T-helper 2 cell treated with Interferon-gamma antibody and Interleukin-4, amounts not matched to agents 100 ng/mL and 5 ng/mL, for 36 hours (primary cell): ENCODE measurements at regions not wholly inside any gene's neighbourhood (a gene's known extent, or its start where the extent isn't known, plus 50 kb on each side); places are given as distances from the start of the nearest gene placed in this dataset.

Experiments
- intact Hi-C: fragments of 100-400 bp; cut with micrococcal nuclease; formaldehyde crosslinking; loops from one replicate; pipeline ENCODE4 v1.15.1; 2023

DNA sequence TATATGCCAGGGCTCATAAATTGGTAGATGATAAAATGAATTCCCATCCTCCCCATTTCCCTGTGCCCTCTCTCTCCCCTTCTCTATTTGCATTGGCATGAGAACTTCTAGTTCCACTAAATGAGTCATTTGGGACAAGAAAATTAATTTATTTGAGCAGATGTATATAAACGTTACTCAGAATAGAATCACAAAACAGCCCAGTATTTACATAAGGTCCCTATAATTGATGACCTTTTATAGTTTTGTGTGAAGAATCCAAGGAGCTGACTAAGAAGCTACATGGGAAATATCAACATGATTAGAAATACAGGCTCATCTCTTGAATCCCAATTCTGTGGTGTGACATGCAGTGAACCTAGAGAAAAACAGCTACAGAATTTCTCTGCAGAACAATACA lies 617.7 kb upstream of the NR2F2 start:
- intact Hi-C loops, result no loop called here

DNA sequence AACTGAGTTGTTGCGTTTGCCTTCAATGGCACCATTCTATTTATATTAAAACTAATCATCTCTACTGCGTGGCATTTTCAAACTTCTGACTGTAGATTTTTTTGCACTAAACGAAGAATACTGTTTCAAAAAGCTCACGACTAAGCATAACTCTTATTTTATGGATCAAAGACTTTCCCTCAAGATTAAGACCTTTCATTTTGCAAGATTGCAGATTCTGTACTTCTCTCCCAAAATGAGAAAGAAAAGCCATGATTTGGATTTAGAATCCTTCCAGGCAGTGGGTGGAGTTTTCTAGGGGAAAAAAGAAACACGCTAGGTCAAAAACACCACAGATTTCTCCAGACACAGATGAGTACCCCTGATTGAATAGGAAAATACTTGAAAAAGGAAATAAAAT lies 617.2 kb upstream of the NR2F2 start:
- intact Hi-C loops, result no loop called here

DNA sequence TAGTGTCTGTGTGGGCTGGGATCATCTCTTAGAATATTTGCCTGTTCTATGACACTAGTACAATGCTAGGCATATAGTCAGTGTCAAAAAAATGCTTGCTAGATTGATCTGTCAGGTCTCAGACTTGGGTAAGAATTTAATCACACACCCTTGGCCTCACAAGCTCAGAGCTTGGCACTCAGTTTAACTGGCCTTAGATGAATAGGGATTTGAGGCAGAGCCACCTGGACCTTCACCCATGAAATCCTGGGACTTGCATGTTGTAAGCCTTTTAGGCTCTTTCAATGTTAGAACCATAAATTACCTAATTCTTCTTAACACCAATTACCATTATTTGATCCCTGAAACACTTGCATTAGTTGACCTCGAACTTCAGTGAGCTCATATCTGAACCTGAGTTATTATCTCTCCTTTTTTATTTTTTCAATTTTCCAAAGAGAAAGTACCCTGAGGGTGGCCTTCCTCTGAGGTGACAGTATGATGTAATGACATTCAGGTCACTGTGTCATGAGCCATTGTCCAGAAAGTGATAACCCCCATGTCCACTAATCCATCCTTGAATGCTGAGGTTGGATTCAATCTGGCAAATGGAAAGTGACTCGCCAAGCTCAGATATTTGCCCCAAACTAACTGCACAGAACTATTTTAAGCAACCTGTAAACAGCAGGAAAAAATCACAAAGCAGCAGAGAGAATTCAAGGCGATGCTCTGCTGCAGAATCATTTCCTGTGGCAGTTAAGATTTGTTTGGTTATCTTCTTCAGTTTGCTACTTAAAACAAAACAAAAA lies 615.2 kb upstream of the NR2F2 start:
- intact Hi-C loops, result no loop called here

DNA sequence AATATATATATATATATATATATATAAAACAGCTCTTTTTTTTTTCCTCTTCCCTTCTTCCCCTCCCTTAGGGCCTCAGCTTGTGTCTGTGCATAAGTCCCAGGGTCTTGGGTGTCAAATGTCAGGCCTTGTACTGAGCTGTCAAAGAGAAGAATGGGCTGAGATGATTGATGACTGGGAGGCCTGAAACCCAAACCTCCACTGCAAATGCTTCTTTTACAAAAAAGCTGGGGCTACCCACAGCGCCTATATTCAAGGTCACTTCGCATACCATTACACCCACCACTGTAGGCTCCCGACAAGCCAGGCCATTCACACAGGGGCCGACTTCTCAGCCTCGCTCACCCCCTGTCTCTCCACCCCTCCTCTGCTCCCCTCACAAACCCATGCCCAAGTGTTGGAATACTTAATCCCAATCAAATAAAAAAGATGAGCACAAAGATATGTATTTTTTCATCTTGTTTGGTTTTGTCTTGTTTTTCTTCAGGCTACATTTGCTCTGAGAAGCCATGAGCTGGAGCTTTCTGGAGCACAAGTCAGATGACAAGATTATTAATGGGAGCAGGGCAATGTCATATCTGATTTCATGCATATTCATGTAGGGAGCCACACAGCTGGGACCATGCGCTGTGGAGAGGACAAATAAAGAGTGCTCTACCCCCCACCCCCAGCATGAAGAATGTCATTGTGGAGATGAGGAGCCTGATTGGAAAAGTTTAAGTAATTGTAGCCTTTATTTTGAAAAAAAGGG lies 614.4 kb upstream of the NR2F2 start:
- intact Hi-C loops, result no loop called here

DNA sequence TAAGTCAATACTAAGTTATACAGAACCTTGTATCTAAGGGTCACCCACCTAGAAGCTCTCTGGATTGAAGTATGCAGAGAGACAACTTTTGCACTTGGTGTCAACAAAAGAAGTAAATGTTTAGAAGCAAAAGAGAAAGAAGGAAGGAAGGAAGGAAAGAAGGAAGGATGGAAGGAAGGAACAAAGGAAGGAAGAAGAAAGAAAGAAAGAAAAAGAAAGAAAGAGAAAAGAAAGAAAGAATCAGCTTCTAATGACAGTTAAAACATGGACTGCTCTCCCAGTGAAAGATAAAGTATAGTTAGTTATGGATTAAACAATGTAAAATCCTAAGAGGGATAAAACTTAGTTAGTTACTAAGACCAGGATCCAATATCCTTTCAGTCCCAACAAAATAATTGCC lies 613.8 kb upstream of the NR2F2 start:
- intact Hi-C loops, result no loop called here

DNA sequence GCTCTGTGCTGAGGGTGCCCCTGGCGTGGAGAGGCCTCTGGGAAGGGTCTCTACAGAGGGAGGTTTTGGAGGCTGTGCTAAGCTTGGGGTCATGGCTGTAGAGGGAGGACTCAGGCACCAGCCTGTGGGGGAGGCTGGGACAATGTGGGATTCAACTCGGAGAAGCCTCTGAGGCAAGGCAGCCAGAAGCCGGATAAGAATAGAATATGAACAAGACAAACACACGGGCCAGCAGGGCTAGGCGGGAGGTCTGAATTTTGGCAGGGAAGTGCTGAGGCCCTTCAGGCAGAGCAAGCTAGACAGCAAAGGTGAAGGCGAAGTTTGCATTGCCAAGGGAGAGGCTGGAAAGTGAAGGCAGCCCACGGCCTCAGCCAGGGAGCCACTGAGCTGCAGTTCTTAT lies 612.1 kb upstream of the NR2F2 start:
- intact Hi-C loops, result no loop called here

- intact Hi-C loops, result no loop called here
These were observed 605.4 kb upstream of the NR2F2 start for GRCh38 chr15:95724908-95725633.

DNA sequence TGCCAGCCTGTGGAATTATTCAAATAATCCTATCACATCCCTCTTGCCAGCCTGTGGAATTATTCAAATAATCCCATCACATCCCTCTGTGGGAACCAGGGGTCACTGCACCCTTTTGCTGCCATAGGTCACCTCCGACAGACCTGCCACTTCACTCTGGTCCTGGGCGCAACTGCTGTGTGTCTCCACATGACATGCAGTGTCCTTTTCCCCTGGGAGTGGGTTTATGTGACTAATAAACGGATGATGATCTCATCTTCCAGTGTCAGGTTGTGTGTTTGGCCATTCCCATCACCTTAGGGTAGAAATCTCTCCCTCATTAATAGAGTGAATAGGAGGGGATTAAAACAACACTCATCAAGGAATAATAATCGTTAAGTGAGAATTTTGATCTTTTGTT lies 603.6 kb upstream of the NR2F2 start:
- intact Hi-C loops, result no loop called here

DNA sequence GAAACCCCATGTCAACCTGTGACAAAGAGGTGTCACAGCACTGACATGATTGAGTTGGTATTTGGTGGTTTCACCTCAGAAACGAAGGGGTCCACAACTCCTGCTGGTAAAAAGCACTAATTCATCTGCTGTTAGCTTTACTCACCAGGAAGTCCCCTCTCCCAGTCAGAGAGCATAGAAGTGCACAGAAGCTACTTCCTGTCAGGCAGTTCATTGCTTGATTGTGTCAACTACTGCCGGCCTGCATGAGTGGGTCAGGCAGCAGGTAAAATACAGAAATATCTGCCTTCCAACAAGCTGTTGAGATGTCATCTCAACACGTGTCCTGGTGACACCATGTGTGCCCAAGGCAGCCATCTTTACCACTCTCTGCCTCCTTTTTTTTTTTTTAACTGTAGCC lies 596.6 kb upstream of the NR2F2 start:
- intact Hi-C loops, result no loop called here

- intact Hi-C loops, result no loop called here
These were observed 595.8 kb upstream of the NR2F2 start for GRCh38 chr15:95734422-95735316.

DNA sequence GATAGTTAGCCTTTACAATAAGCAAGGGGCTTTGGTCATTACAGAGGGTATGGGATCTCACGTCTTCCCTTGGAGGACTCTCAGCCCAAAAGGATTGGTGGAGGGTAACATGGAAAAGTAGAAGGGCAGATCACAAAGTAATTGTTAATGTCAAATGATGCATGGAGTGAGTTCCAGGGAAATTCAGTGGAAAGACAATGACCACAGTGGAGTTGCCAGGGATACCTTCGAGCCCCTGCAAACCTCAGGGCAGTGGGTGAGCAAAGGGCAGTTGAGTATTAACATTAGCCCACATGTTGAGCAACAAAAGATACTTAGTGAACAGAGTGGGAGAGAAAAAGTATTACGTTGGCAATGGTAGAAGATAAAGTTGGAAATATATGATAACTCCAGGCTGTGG lies 593.4 kb upstream of the NR2F2 start:
- intact Hi-C loops, result no loop called here

DNA sequence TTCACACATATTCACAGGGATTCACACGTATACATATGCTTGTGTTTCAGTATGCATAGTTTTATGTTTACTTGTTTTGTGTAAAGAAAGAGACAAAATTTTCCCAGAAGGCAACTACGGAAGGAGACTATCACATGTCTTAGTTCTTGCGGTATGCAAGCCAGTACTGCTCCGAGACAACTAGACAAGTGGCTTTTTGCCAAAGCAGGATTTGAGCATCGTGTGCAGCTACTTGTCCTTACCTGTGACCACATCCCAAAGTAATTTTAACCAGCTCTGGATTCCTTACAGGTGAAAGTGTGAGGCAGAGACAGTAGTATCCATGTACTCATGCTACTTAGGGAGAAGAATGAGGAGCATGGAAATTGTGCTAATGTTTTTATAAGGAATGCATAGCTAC lies 591.4 kb upstream of the NR2F2 start:
- intact Hi-C loops, result no loop called here

DNA sequence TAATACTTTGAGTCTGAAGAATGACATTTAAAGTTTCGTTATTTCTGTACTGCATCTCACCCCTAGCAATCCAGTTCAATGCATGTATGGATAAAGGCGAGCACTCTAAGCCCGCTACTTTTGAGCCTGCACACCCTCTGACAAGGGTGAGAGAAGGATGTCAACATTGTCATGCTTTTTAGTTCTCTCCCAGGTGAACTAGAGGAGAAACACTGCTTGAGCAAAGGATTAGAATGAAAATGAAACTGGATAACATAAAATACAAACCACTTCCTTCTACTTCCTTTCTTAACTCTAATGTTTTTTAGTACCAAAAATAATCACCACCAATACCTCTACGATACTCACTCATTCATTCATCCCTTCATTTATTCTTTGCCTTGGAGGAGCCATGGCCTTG lies 588.7 kb upstream of the NR2F2 start:
- intact Hi-C loops, result loop anchor here (10.0 kb wide), 1 partner anchor 487 kb away; no protein-coding TSS in a partner anchor

- intact Hi-C loops, result loop anchor here (10.0 kb wide), 1 partner anchor 487 kb away; no protein-coding TSS in a partner anchor
These were observed 588.2 kb upstream of the NR2F2 start for GRCh38 chr15:95742256-95742655.

DNA sequence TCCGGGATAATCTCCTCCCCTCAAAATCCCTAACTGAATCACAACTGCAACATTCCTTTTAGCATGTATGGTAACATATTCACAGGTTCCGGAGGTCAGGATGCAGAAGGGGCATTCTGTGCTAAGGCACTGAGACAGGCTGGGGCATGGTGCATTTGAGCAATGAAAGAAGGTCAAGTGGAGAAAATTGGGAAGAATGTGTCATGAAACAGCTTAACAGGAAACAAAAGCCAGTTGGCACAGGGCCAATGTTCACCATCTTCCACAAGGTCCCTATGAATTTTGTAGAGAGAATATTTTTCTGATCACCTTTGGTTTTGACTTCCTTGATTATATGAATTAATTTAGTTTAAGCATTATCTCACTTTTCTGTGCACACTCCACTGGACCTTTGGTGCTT lies 587.7 kb upstream of the NR2F2 start:
- intact Hi-C loops, result loop anchor here (10.0 kb wide), 1 partner anchor 488 kb away; no protein-coding TSS in a partner anchor

- intact Hi-C loops, result no loop called here
These were observed 573.3 kb upstream of the NR2F2 start for GRCh38 chr15:95757171-95757570.

DNA sequence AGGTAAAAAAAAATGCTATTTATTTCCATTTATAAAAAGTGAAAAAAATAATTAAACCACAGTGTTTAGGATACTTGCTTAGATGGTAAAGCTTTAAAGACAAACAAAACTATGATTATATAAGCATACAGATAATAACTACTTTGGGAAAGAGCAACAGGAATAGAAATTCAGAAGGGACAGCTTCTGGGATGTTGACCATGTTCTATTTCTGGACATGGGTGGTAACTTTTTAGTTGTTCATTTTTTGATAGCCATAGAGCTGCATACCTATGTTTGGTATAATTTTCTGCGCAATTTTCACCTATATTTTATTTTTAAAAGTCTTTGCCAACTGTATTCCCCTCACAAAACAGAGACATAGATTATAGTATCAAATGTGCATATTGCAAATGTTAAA lies 572.0 kb upstream of the NR2F2 start:
- intact Hi-C loops, result no loop called here

GRCh38 chr15:95758851-95759250 lies 571.6 kb upstream of the NR2F2 start:
- intact Hi-C loops, result no loop called here

DNA sequence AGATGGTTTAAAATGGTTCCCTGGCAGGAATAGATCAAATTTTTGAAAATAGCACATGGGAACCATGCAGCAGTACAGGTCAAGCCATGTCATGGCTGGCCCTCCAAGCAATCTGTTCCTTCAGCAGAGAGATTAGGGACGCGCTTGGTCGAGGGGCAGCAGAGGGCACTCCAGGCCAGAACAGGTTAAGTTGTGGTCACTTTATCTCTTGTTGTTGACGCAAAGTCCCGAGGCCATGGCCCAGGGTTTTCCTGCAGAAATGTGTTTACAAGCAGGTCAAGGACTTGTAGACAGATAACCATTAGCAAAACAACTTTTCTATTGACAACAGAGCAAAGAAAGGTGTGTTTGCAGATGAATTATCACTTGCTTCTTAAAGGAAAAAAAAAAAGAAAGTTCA lies 570.0 kb upstream of the NR2F2 start:
- intact Hi-C loops, result no loop called here

GRCh38 chr15:95761501-95762165 lies 568.9 kb upstream of the NR2F2 start:
- intact Hi-C loops, result no loop called here

- intact Hi-C loops, result no loop called here
These were observed 567.1 kb upstream of the NR2F2 start for GRCh38 chr15:95763426-95763825.
